IPS-18a (cell line): ENCODE measurements at regions not wholly inside any gene's neighbourhood (a gene's known extent, or its start where the extent isn't known, plus 50 kb on each side); places are given as distances from the start of the nearest gene placed in this dataset.

Source experiments
- H3K27ac ChIP-seq: one replicate; pipeline ENCODE4 v1.5.1; 2013; ENCODE audit warnings: low read length
- H3K27me3 ChIP-seq: one replicate; pipeline ENCODE4 v1.6.1; 2013; ENCODE audit warnings: mild to moderate bottlenecking, low read length; ENCODE audit not compliant: control insufficient read depth, insufficient read depth
- H3K36me3 ChIP-seq: one replicate; pipeline ENCODE4 v1.6.1; 2013; ENCODE audit warnings: low read depth, low read length; ENCODE audit not compliant: control insufficient read depth
- H3K4me1 ChIP-seq: one replicate; pipeline ENCODE4 v1.6.1; 2013; ENCODE audit warnings: low read depth, low read length; ENCODE audit not compliant: control insufficient read depth
- H3K4me3 ChIP-seq: one replicate; pipeline ENCODE4 v1.5.1; 2013; ENCODE audit warnings: low read length
- H3K9ac ChIP-seq: one replicate; pipeline ENCODE4 v1.6.1; 2013; ENCODE audit warnings: mild to moderate bottlenecking, low read length, moderate library complexity
- H3K9me3 ChIP-seq: one replicate; pipeline ENCODE4 v1.6.1; 2013; ENCODE audit warnings: low read depth, low read length; ENCODE audit not compliant: control insufficient read depth

DNA sequence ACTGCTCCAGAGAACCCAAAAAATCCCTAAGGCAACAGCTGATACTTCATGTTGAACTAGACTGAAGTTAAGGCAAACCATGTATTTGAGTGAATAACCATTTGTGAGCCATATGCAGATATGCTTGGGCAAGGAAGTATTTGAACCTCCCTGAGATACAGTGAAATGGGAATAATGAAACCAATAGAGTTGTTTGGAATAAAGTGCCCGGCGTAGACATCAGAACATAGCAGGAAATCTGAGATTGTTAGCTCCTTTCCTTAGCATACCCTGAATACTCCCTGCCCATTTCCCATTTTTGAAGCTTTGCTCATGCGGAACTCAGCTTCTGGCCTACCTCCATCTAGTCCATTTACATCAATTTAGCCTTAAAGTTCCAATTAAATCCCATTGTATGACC lies 611.9 kb downstream of the EFNA5 start:
- H3K27ac ChIP-seq: no peak overlapping the region
- H3K9ac ChIP-seq: no peak overlapping the region
- no peaks in the 10 kb centered on the region for H3K27me3 ChIP-seq
- H3K4me3 ChIP-seq: no peak overlapping the region
- no peaks in the 10 kb centered on the region for H3K4me1 ChIP-seq
- no peaks in the 10 kb centered on the region for H3K36me3 ChIP-seq
- H3K9me3 ChIP-seq: no peaks in the 10 kb centered on the region

DNA sequence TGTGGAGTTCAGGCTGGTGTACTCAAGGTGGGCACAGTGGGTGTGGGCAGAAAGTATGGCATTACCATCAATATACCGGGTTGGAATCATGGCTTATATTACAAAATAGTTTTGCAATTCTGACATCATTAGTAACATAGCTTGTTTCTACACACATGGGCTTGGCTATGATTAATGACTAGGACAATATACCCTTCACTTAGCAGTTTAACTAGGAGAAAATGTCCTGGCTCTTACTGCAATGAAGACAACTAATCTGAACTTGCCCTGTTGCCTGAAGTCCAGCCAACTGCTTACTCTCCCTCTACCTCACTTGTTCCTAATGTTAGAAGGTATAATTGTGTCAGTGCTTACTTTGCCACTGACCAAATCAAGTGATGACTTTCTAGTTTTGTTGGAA lies 612.5 kb downstream of the EFNA5 start:
- Histone ChIP-seq H3K4me3 (no peak overlapping the region), H3K27ac (no peak overlapping the region), H3K4me1 (no peaks in the 10 kb centered on the region), H3K9ac (no peak overlapping the region), H3K36me3 (no peaks in the 10 kb centered on the region), H3K9me3 (no peaks in the 10 kb centered on the region), H3K27me3 (no peaks in the 10 kb centered on the region)

DNA sequence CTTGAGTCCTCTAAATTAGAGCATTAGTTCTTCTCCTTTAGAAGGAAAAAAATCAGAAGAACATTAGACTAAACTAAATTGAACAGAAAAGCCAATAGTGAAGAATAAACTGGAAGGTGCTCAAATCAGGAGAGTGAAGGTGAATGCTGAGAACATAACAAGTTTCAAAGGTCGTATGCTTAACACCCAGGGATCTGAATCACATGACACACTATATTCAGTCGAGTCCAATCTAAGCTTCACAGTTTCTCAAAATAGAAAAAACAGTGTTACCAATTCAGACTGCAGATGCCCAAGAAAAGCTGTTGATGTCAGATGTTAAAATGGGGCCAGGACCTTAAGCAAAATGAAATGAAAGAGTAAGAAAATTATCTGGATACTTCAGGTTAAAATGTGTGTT lies 614.5 kb downstream of the EFNA5 start:
- H3K4me1 ChIP-seq: no peaks in the 10 kb centered on the region
- H3K36me3 ChIP-seq: no peaks in the 10 kb centered on the region
- H3K9me3 ChIP-seq: no peaks in the 10 kb centered on the region
- H3K27ac ChIP-seq: no peak overlapping the region
- H3K9ac ChIP-seq: no peak overlapping the region
- no peaks in the 10 kb centered on the region for H3K27me3 ChIP-seq
- H3K4me3 ChIP-seq: no peak overlapping the region

DNA sequence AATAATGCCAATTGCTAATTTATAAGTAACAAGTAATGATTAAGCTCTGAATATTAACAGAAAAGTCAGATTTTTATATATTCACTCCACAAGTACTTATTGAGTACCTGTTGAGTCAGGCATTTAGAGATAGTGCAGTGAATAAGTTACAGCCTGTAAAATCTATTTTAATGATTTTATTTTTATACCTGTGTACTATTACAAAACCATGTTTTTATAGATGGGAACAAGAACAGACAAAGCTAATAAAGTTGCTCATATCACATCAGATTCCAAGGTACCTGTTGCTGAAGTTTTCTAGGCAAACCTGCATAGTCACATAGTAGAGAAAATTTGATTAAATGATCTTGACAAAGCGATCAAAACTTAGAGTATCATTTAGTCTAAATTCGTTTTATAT lies 623.7 kb downstream of the EFNA5 start:
- no peaks in the 10 kb centered on the region for H3K36me3 ChIP-seq
- H3K4me3 ChIP-seq: no peak overlapping the region
- no peak overlapping the region for H3K27ac ChIP-seq
- peaks cover 4% of the 10 kb centered on the region for H3K4me1 ChIP-seq
- H3K9me3 ChIP-seq: no peaks in the 10 kb centered on the region
- no peak overlapping the region for H3K9ac ChIP-seq
- H3K27me3 ChIP-seq: no peaks in the 10 kb centered on the region

DNA sequence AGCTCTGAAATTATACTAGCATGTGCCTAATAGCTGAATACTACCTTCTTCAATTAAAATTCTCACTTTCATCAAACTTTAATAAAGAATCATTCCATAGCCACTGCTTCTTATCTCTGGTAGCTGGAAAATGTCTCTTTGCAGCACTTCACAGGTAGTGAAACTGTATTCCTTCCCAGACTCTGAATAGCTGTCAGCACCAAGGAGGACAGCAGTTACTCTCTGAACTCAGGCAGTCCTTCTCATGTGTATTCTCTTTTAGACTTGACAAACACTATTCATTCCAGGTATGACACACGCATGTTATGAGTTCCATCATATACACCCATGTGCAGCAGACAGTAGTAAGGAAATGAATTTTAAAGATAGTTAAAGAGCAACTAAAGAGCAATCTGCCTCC lies 627.1 kb downstream of the EFNA5 start:
- Histone ChIP-seq H3K4me3 (no peak overlapping the region), H3K4me1 (peaks cover 4% of the 10 kb centered on the region), H3K9ac (no peak overlapping the region), H3K27ac (no peak overlapping the region), H3K36me3 (no peaks in the 10 kb centered on the region), H3K27me3 (no peaks in the 10 kb centered on the region), H3K9me3 (no peaks in the 10 kb centered on the region)

DNA sequence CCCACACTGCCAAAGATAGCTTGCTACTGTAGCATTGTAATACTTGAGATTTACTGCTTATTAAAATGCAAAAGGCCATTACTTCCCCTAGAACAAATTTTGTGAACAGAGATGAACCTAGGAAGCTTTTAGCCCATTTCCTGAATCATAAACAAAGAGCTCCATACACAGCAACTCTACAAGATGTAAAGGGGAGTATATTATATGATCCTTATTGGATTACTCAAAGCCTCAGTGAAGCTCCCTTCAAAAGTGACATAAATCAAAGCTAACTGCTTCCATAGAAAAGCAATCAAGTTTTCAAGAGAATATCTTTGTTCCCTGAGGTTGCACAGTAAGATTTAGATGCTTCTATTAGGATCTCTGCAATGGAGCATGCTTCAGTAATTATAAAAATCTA lies 629.8 kb downstream of the EFNA5 start:
- Histone ChIP-seq H3K4me3 (no peak overlapping the region), H3K27me3 (no peaks in the 10 kb centered on the region), H3K4me1 (peaks cover 4% of the 10 kb centered on the region), H3K9ac (no peak overlapping the region), H3K36me3 (no peaks in the 10 kb centered on the region), H3K27ac (no peak overlapping the region), H3K9me3 (no peaks in the 10 kb centered on the region)

DNA sequence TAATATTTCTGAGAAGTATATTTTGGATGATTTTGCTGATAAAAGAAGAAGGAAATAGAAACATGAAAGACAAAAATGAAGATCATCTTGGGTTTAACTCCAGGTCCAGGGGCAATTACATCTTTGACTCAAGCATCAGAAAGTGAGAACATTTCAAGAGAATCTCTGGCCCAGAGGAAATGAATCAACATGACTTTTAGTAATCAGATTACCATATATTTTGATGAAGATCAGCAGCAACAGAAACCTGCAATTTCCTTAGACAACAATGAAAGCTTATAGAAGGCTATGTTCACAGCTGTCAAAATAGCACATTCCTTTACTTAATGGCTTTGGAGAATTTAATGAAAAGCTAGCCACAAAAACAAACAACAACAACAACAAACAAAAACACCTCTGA lies 638.1 kb downstream of the EFNA5 start:
- no peak overlapping the region for H3K4me3 ChIP-seq
- no peaks in the 10 kb centered on the region for H3K9me3 ChIP-seq
- H3K27me3 ChIP-seq: no peaks in the 10 kb centered on the region
- no peaks in the 10 kb centered on the region for H3K4me1 ChIP-seq
- H3K36me3 ChIP-seq: no peaks in the 10 kb centered on the region
- H3K27ac ChIP-seq: no peak overlapping the region
- no peak overlapping the region for H3K9ac ChIP-seq

DNA sequence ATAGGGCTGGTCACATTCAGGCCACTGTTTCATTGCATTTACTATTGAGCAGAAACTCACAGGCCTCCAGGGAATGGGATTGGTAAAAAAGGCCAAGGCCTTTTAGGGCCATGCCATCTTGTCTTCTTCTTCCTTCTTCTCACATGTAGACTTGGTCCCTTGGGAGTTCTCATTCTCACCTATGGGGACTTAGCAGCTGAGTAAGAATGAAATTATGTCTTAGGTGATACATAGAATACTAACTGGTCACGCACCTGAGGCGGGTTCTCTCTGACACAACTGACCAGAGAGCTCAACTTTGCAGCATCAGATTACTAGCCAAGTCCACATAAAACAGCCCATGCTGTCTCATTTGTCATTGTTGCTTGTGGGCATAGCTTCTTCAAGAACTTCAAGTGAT lies 641.8 kb downstream of the EFNA5 start:
- Histone ChIP-seq H3K9me3 (no peaks in the 10 kb centered on the region), H3K27me3 (no peaks in the 10 kb centered on the region), H3K36me3 (no peaks in the 10 kb centered on the region), H3K9ac (no peak overlapping the region), H3K4me3 (no peak overlapping the region), H3K27ac (no peak overlapping the region), H3K4me1 (peaks cover 18% of the 10 kb centered on the region)

DNA sequence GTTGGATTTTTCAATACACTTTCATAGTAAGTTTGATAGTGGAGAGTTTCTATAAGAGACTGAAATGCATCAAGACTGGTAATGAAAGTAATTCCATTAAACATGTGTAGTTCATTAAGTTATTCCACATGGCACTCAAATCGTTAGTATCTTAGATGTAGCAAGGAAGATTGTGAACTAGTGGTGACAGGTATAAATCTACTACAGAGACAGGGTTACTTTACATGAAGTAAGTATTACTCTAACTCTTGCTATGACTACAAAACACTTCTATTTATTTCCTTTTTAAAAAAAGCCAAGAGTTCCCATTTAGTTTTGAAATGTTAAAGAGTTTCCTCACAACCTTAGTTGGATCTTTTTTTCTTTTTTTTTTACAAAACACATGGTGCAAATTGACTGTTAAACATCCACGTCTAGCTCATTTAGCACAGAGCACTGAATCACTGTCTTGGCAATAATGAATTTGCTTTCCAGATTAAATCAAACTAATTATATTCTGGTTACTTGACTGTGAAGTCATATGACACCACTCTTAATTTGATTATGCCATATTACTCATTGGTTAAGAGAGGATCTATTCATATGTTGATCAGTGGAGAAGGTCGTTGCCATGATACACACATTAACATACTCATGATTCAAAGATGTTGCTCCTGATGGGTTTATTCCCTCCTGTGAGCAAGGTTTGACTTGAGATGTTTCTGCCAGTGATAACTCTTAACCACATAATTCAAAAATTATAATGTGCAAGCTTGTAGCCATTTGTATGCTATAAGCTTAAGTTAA lies 644.8 kb downstream of the EFNA5 start:
- no peaks in the 10 kb centered on the region for H3K27me3 ChIP-seq
- H3K27ac ChIP-seq: peak overlapping the region; percentile 67
- H3K4me3 ChIP-seq: peak overlapping the region; percentile 35
- H3K36me3 ChIP-seq: no peaks in the 10 kb centered on the region
- H3K9ac ChIP-seq: no peak overlapping the region
- peaks cover 18% of the 10 kb centered on the region for H3K4me1 ChIP-seq
- no peaks in the 10 kb centered on the region for H3K9me3 ChIP-seq

DNA sequence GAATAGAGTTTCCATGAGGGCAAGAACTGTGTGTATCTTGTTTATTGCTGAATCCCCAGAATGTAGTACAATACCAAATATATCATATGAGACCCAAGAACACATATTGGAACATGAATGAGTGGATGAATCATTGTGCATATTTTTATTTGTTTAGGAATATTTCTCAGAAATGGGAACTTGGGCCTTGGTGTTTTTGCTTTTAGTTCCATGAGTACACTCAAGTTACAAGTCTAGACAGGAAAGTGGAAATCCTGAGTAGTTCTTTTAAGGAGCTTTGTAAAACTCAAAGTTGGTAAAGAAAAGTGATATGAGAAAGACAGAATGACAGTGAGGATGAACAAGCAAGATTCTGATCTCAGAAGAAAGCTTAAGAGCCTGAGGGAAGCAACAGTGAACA lies 647.0 kb downstream of the EFNA5 start:
- Histone ChIP-seq H3K27ac (no peak overlapping the region), H3K9me3 (no peaks in the 10 kb centered on the region)

DNA sequence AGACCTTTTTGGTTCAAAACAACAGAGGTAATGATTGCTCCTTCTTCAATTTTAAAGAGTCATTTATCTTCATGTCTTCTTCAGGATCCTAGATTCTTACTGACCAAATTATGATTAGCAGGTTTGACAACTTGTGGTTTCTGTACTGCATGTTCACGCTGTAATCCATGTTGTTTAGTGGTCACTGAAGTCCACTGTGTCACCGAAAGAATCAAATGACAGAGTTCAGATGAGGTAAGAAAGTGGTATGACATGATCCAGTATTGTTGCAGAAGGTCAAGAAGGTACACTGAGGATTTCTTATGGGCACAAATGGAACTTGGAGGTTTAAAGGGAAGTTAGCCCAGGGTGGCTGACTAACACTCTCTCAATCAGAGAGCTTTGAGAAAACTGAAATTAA lies 649.2 kb downstream of the EFNA5 start:
- Histone ChIP-seq H3K4me1 (peaks cover 23% of the 10 kb centered on the region), H3K27me3 (no peaks in the 10 kb centered on the region), H3K27ac (no peak overlapping the region), H3K36me3 (no peaks in the 10 kb centered on the region), H3K9me3 (no peaks in the 10 kb centered on the region), H3K4me3 (no peak overlapping the region), H3K9ac (no peak overlapping the region)

More for the DNA sequence above, 647.0 kb downstream of the EFNA5 start:
- Histone ChIP-seq H3K4me1 (peaks cover 18% of the 10 kb centered on the region), H3K36me3 (no peaks in the 10 kb centered on the region), H3K27me3 (no peaks in the 10 kb centered on the region), H3K4me3 (no peak overlapping the region), H3K9ac (no peak overlapping the region)

DNA sequence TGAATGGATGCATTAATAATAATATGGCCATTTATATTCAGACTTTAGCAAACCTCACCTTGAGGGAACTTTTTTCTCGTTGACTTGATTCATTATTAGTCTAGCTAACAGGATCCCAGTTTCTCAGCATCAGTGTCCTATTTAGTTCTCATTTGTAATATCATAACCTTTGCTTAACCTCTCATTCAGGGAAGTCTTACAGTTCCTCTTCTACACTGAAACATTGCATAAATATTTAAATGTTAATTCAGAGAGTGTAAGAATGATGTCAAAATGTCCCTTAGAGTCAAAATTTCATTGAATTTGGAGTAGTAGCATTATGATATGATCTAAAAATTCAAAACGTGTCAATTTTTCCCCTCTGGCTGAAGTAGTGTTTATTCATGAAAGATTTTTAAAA lies 650.1 kb downstream of the EFNA5 start:
- Histone ChIP-seq H3K36me3 (no peaks in the 10 kb centered on the region), H3K4me3 (no peak overlapping the region), H3K27ac (no peak overlapping the region), H3K9me3 (no peaks in the 10 kb centered on the region), H3K4me1 (peaks cover 13% of the 10 kb centered on the region), H3K9ac (no peak overlapping the region), H3K27me3 (no peaks in the 10 kb centered on the region)
